T-helper 2 cell treated with Interferon-gamma antibody and Interleukin-4, amounts not matched to agents 100 ng/mL and 5 ng/mL, for 36 hours (primary cell): ENCODE measurements at regions not wholly inside any gene's neighbourhood (a gene's known extent, or its start where the extent isn't known, plus 50 kb on each side); places are given as distances from the start of the nearest gene placed in this dataset.
"Not testable (repeated sequence)": the region's sequence is repeated elsewhere in the genome, so short reads cannot be mapped to it uniquely, and the experiment has no call there.

Experiments used
- intact Hi-C: fragments of 100-400 bp; cut with micrococcal nuclease; formaldehyde crosslinking; loops from one replicate; pipeline ENCODE4 v1.15.1; 2023

DNA sequence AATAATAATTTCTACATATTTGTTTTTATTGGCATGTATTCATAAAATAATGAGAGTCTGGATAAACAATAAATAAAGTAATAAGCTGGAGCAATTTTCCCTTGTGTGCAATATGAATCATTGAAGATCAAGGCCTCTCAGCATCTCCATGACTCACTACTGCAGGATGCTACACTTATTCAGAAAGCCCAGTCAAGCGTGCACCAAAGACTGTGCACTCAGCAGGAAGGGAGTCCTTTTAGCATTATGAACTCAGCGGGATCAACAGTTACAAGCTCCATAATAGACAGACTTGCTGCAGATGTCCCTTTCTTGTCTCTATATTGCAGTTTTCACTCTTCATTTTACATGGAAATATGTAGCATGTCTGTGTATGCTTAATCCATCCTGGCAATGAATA is 485.3 kb downstream of the CDH9 start:
- intact Hi-C loops = no loop called here

DNA sequence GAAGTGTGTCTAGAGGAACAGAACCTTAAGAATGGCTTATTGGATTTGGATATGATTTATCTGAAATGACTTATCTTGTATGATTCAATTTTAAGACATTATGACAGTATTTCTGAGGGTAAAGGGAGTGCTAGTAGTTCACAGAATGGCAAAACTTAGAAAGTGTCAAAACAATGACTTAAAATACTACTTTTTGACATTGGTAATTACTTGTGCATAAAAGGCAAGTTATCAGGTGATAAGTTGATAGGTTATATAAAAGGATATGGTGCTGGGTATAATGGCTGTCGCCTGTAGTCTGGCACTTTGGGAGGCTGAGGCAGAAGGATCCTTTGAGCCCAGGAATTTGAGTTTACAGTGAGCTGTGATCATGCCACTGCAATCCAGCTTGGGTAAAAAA is 494.4 kb downstream of the CDH9 start:
- intact Hi-C loops = no loop called here

DNA sequence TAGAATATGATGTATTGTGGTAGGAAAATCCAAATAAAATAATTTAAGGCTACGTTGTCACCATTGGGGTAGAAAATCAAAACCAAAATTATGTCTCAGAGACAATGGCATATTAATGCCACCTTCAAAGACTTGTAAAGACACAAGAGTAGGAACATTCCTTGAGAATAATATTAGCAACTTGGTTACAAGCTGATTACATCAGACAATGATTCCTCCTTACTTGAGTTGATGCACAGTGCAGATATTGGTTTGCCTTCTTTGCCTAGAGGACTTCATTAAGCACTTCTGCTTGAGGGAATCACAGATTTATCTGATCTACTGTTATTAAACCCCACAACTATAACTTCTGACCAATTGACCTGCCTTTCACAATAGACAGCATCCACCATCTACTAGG is 500.2 kb downstream of the CDH9 start:
- intact Hi-C loops = no loop called here

DNA sequence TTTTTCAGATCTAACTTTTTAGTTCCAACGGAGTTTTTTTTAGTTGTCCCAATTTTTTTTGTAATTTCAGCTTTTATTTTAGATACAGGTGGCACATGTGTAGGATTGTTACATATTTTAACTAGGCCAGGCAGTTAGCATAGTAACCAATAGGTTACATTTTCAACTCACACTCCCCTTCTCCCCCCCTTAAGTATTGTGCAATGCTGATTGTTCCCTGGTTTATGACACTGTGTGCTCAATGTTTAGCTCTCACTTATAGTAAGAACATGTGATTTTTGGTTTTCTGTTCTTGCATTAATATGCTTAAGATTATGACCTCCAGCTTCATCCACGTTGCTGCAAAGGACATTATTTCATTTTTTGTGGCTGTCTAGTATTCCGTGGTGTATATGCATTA is 503.2 kb downstream of the CDH9 start:
- intact Hi-C loops = no loop called here

DNA sequence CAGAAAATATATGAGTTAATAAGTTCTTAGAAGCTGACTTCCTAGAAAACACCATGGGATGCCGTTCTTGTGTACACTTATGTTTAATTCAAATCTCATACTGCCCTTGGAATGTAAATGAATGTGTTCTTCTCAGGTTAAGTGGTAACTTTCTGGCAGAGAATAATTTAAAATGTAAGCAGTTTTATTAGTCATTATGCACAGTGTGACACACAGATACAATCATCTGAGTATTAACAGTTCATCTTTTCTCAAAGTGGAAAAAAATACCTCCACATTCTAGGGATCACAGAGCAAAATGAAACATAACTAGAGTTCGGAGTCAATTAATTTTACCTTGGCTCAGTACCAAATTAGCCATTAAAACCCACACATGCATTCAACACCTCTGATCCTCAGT is 508.1 kb downstream of the CDH9 start:
- intact Hi-C loops = no loop called here

DNA sequence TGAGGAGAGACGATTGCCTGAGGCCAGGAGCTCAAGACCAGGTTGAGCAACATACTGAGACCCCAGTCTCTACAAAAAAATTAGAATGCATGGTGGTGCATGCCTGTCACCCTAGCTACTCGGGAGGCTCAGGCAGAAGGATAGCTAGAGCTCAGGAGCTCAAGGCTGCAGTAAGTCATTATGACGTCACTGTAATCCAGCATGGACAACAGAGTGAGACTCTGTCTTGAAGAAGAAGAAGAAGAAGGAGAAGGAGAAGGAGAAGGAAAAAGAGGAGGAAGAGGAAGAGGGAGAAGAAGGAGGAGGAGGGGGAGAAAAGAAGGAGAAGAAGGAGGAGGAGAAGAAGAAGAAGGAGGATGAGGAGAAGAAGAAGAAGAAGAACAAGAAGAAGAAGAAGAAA is 519.1 kb downstream of the CDH9 start:
- intact Hi-C loops = no loop called here

DNA sequence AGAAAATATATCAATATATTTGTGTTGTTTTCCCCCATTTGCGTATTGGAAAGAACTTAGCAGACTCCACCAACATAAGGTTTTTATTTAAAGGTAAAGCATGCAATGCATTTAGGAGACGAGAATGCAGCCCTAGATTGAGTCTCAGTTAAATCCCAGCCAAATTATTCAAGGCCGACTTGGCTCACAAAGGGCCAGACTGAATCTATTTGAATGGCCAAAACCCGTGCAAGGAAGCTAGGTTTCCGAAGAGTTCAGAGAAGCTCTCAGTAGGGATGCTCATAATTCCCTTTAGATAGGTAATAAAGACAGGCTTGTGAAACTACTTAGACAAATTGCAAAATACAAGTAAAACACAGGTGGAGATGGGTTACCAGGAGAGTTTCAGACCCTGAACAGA is 520.3 kb downstream of the CDH9 start:
- intact Hi-C loops = no loop called here

DNA sequence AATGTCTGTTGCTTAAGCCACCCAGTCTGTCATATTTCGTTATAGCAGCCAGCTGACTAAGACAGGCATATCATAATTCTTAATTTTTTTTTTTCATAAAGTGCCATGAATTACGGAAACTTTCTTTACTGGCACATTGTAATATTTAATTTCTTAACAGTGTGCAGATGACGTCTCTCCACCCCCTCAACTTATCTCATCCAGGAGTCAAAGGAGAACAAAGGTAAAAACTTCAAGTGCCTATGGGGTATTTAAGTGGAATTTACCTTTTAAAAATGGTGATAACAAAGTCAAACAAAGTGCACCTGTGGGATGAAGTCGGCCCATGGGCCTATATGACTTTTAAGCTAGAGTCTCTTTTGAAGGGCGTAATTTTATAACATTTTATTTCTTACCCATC is 539.4 kb downstream of the CDH9 start:
- intact Hi-C loops = no loop called here

DNA sequence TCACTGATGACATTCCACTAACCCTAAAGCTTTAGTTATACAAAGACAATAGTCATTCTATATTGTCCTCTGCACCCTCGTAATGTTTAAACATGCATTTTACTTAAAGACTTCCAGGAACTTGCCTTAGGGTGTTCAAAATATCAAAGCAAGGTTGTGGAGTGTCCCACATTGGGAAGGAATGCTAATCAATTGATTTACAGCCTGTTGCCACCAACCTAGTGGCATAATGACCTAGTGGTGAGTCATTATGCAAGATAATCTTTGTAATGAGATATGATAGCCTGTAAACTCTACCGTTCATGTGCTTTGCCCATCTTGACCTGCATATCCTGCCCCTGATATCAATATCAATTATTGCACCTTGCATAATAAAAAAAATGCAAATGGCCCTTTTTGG is 542.9 kb downstream of the CDH9 start:
- intact Hi-C loops = no loop called here

DNA sequence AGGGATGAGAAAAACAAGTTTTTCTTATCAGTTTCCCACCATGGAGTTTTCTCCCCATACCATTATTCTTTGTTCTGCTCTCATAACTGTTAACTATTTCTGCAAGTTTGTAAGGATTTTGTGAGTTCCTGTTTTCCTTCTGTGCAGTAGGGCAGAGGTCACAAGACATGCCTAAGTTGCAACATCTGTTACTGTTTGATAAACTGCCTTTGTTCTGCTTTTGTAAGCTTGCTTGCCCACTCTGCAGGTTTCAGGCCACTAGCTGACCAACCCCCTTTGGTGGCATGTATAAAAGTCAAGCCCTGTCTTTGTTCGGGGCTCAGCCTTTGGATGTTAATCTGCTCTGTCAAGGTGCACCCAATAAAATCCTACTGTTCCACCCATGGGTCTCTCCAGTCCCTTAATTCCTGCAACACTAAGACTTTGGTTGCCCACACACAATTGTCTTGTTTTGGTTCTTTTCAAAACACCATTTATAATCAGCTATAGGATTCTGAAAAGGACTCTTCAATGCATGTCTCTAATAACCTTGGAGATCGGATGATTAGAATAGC is 545.4 kb downstream of the CDH9 start:
- intact Hi-C loops = no loop called here

DNA sequence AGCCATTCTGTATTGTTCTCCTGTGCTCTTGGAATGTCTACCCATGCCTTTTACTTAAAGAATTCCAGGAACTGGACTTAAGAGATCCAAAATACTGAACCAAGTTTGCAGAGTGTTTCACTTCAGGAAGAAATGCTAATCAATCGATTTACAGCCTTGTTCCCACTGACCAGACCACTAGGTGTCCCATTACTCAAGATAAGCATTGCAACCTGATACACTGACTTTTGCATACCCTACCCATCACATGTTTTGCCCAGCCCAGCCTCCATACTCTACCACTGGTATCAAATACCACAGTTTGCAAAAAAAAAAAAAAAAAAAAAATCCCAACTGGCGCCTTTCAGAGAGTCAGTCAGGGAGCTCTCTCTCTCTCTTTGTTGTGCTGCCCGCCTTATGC is 550.8 kb downstream of the CDH9 start:
- intact Hi-C loops = no loop called here

DNA sequence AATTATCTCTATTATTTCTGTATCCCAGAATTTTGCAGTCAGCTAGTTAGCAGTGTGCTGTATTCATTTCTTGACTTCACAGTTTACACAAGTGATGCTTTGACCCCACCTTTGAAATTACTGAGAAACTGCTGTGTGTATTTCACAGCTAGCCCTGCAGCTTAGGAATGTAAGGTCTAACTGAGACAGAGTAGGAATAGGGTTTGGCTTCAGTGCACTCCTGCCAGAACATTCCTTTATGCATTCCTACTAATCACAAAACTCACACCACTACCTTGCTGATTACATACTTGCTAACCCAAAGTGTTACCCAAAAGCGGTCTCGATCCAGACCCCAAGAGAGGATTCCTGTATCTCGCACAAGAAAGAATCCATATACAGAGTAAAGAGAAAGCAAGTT is 551.8 kb downstream of the CDH9 start:
- intact Hi-C loops = no loop called here

DNA sequence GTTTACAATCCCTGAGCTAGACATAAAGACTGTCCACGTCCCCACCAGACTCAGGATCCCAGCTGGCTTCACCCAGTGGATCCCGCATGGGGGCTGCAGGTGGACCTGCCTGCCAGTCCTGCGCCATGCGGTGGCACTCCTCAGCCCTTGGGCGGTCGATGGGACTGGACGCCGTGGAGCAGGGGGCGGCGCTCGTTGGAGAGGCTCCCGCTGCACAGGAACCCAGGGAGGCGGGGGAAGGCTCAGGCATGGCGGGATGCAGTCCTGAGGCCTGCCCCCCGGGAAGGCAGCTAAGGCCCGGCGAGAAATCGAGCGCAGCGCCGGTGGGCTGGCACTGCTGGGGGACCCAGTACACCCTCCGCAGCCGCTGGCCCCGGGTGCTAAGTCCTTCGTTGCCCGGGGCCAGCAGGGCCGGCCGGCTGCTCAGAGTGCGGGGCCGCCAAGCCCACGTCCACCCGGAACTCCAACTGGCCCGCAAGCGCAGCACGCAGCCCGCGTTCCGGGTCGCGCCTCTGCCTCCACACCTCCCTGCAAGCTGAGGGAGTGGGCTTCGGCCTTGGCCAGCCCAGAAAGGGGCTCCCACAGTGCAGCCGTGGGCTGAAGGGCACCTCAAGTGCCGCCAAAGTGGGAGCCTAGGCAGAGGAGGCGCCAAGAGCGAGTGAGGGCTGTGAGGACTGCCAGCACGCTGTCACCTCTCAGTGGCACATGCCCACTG is 553.1 kb downstream of the CDH9 start:
- intact Hi-C loops = not testable (repeated sequence)

DNA sequence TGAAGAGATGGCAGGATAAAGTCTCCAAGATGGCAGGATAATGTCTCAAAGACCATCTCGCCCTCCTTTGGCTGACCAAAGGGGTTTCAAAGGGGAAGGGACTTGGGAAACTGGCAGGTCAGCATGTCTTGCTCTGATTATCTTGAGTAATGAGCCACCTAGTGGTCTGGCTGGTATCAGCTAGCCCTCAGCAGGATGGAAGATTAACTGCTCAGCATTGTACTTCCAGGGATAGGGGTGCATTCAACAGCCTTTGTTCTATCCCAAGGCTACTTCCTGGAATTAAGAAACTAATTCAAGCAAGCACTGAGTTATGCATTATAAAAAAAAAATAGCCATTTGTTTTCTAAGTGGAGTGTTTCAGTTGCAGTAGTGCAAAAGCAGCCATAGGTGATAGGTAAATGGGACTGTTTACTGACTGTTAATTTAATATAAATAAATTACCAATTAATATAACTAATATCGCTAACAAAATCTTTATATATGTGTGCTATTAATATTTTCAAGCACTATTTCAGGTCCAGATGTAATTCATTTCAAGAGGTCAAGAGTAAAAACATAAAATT is 555.5 kb downstream of the CDH9 start:
- intact Hi-C loops = no loop called here

DNA sequence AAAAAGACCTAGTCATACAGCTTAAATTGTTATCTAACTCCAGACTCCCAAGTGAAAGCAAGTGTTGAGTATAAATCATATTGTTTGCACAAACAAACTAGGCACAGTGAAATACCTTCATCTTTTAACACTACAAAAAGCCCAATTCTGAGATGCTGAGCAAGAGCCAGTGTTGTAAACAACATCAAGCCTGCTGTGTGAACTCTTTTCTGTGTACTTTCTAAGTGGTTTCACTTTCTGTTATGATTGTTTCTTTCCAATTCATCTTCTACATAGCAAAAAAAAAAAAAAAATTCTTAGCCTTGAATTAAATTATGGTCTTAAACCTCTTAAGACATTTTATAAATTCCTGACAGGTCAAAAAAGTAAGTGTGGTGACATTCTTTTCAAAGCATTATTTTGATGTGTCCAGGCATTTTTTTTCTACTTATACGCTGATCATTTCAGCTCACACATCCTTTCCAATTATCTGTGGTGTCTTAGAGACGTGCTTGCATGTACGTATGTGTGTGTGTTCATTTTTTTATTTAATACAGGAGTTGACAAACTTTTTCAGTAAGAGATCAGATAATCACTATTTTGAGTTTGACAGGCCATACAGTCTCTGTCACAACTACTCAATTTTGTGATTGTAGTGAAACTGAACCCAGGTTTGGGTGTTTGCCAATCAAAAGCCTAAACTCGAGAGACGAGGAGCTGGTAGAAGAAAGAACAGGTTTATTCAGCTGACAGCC is 556.1 kb downstream of the CDH9 start:
- intact Hi-C loops = no loop called here

DNA sequence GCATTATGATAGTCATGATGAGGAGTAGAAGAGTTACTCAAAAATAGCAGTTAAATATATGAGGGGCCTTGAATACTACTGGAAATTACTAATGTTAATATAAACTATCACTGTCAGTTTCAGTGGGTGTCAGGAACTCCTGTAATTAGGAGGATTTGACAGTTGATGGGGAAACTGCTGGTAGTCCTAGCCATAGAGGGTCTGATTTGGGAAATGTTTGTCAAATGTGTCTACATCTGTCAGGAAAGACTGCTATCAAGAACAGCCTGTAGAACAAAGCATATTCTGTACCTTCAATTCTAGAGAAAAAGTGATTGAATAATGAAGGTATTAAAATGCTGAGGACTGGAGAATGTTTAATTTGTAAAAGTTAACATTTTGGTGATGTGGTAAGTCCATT is 567.9 kb downstream of the CDH9 start:
- intact Hi-C loops = no loop called here

DNA sequence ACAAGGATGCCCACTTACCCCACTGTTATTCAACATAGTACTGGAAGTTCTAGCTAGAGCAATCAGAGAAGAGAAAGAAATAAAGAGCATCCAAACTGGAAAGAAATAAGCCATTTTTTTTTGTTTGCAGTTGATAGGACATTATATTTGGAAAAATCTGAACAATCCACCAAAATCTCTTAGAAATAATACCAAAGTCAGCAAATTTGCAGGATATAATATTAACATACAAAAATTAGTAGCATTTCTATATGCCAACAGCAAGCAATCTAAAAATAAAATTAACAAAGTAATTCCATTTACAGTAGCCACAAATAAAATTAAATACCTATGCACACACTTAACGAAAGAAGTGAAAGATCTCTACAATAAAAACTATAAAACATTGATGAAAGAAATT is 599.3 kb downstream of the CDH9 start:
- intact Hi-C loops = no loop called here

DNA sequence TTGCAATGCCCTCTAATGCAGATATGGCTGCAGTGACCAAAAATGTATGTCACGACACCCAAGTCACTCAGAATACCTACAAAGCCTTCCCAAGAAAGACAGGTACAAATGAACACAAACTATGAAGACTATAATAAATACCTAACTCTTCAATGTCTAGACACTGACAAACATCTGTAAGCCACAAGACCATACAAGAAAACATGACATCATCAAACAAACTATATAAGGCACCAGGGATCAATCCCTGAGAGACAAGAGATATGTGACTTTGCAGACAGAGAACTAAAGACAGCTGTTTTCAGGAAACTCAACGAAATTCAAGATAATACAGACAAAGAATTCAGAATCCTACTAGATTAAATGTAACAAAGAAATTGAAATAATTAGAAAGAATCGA is 603.7 kb downstream of the CDH9 start:
- intact Hi-C loops = no loop called here

DNA sequence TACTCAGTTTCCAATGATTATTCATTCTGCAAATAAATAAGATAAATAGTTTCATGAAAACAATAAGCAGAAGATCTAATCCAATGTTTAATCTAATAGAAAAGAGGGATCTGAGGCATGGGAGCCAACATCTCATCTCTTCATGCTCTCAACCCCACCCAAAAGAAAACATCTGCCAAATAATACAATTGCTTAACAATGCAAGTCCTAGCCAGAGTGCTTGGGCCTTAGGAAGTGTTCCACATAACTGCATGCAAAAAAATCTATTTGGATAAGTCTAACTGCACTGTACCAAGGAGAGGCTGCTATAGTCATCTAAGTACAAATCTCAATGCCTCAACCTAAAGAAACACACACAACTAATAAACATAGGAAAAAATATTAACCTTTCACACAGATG is 606.0 kb downstream of the CDH9 start:
- intact Hi-C loops = no loop called here

DNA sequence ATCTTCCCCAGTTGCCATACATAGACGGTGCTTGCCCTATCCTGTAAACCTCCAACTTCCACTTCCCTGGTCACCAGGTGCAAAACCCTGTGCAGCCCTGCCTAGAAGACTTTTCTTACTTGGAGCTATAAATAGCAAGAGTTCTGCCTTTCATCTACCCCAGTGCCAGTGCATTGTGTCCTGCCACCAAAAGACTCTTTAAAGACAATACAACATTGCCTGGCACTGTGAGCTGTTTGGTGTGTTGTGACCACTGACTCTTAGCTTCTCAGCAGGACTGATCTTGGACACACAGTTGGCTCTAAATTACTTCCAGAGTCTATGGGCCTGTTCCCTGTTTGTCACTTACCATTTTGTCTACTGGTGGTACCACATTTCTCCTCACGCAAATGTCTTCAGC is 608.1 kb downstream of the CDH9 start:
- intact Hi-C loops = no loop called here

DNA sequence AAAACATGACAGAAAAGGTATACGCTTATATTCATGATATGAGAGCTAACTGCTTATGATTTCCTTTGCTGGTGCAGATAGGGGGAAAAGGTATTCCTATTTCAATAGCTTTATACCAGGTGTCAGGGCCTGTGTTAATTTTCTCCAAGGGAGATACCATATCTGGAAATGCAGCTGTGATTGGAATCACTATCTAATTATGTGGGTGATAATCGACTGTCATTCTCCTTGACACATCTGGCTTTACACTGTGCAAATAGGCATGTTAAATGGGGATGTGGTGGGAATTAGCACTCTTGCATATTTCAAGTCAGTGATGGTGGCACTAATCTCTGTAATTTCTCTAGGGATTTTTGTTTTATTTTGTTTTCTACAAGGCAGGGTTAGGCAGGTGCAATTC is 611.1 kb downstream of the CDH9 start:
- intact Hi-C loops = no loop called here

DNA sequence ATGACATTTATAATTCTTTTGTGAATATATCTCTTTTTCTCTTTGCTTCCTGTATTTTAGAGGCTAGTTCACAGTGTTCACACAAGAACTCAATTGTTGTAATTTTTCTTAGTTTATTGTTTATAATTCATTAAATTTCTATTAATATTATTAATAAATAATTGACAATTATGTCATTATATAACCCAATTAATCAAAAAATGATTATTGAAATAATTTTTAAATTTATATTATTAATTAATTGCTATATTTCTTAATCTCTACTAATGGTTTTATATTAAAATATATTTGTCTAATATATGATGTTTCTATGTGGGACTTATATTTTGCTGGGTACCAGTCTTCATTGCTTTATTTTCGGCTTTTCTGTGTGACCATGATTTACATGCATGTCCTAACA is 618.4 kb downstream of the CDH9 start:
- intact Hi-C loops = no loop called here

DNA sequence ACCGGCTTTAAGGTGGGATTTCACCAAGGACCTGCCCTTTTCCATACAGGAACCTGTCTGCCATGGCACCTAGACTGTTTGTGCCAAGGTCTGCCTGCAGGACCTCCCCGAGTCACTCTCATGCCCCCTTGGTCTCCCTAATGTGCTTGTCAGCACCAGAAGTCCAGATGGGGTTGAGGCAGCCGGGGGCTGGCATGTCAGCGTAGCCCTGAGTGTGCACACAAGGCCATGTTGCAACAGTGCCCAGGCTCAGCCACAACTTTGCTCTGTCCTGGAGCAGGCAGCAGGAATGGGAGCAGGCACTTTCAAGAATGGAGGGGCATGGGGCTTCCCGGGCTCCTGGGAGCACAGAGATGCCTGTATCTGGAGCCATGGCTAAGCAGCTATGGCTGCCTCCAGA is 621.5 kb downstream of the CDH9 start:
- intact Hi-C loops = no loop called here
